ENCODE measurements at regions not wholly inside any gene's neighbourhood (a gene's known extent, or its start where the extent isn't known, plus 50 kb on each side); places are given as distances from the start of the nearest gene placed in this dataset.

DNA sequence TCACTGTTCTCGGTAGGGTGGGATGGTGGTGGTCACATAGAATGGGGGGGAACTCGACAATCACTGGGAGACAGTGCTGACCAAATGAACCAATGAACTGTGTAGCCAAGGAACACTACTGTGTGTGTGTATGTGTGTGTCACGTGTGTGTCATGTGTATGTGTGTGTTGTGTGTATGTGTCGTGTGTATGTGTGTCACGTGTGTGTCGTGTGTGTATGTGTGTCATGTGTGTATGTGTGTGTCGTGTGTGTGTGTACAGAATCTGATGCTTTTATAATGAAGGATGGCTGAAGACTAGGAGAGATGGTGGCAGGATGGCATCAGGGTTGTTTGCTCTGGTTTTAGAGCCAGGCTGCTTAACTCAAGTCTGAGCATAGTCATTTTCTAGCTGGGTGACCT, 99.1 kb upstream of the DUSP22 start:
- no peak overlapping the region for H3K9ac ChIP-seq (ENCODE audit: low read length)
- no peak overlapping the region for H3K27ac ChIP-seq (ENCODE audit: low read depth, low read length)
- no peaks in the 10 kb centered on the region for H3K36me3 ChIP-seq (ENCODE audit: insufficient read depth, low read length)
- no peaks in the 10 kb centered on the region for H3K9me3 ChIP-seq (ENCODE audit: low read length)
- no peaks in the 10 kb centered on the region for H3K27me3 ChIP-seq (ENCODE audit: control insufficient read depth in 1 of 2, insufficient read depth in 2 of 2, low read length in 2 of 2)
- H3K4me3 ChIP-seq (ENCODE audit: low read depth in 1 of 2, low read length in 2 of 2) = no peak overlapping the region
- peaks cover 13% of the 10 kb centered on the region for H3K4me1 ChIP-seq (ENCODE audit: insufficient read depth, low read length)

DNA sequence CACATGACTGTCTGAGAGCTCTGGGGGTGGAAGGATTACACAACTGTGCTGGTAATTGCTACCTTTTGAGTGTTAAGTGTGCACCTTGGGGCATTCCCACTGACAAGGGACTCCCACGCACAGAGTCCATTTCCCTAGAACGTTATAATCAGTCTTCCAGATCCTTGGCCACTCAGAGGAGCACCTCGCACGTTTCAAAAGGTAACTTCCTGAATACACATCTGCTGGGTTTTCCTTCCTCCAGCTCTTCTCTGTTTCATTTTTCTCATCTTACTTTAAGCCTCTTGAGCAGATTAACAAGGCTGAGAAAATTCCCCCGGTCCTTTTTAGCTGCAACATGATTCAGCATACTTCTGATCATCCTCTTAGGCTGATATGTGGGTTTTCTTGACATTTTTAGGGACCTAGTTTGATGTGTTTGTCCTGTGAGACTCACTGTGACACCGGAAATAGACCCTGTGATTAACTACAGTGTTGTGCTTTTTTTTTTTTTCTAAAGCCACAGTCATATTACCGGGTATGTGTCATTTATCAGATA, 98.4 kb upstream of the DUSP22 start:
- Histone ChIP-seq H3K27ac (ENCODE audit: low read depth, low read length) (no peak overlapping the region), H3K4me1 (ENCODE audit: insufficient read depth, low read length) (peaks cover 13% of the 10 kb centered on the region), H3K9ac (ENCODE audit: low read length) (no peak overlapping the region), H3K9me3 (ENCODE audit: low read length) (no peaks in the 10 kb centered on the region), H3K4me3 (ENCODE audit: low read depth in 1 of 2, low read length in 2 of 2) (no peak overlapping the region), H3K36me3 (ENCODE audit: insufficient read depth, low read length) (no peaks in the 10 kb centered on the region), H3K27me3 (ENCODE audit: control insufficient read depth in 1 of 2, insufficient read depth in 2 of 2, low read length in 2 of 2) (no peaks in the 10 kb centered on the region)

GRCh38 chr6:195861-196360, 96.4 kb upstream of the DUSP22 start:
- peaks cover 13% of the 10 kb centered on the region for H3K4me1 ChIP-seq (ENCODE audit: insufficient read depth, low read length)
- H3K36me3 ChIP-seq (ENCODE audit: insufficient read depth, low read length) = no peaks in the 10 kb centered on the region
- H3K4me3 ChIP-seq (ENCODE audit: low read depth in 1 of 2, low read length in 2 of 2) = no peak overlapping the region
- H3K9ac ChIP-seq (ENCODE audit: low read length) = no peak overlapping the region
- H3K9me3 ChIP-seq (ENCODE audit: low read length) = no peaks in the 10 kb centered on the region
- no peak overlapping the region for H3K27ac ChIP-seq (ENCODE audit: low read depth, low read length)
- H3K27me3 ChIP-seq (ENCODE audit: control insufficient read depth in 1 of 2, insufficient read depth in 2 of 2, low read length in 2 of 2) = no peaks in the 10 kb centered on the region

DNA sequence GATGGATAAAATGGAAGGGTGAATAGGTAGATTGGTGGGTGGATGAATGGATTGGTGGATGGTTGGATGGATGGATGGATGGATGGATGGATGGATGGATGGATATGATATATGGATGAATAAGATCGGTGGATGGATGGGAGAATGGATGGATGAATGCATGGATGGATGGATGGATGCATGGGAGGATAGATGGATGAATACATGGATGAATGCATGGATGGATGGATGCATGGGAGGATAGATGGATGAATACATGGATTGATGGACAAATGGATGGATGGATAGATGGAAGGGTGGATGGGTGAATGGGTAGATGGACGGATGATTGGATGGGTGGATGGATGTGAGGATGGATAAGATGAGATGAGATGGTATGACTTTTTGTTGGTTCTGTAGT, 95.7 kb upstream of the DUSP22 start:
- no peak overlapping the region for H3K4me3 ChIP-seq (ENCODE audit: low read depth in 1 of 2, low read length in 2 of 2)
- H3K27me3 ChIP-seq (ENCODE audit: control insufficient read depth in 1 of 2, insufficient read depth in 2 of 2, low read length in 2 of 2) = no peaks in the 10 kb centered on the region
- no peaks in the 10 kb centered on the region for H3K36me3 ChIP-seq (ENCODE audit: insufficient read depth, low read length)
- no peak overlapping the region for H3K27ac ChIP-seq (ENCODE audit: low read depth, low read length)
- no peak overlapping the region for H3K9ac ChIP-seq (ENCODE audit: low read length)
- peaks cover 13% of the 10 kb centered on the region for H3K4me1 ChIP-seq (ENCODE audit: insufficient read depth, low read length)
- no peaks in the 10 kb centered on the region for H3K9me3 ChIP-seq (ENCODE audit: low read length)

GRCh38 chr6:203661-204060, 88.6 kb upstream of the DUSP22 start:
- no peaks in the 10 kb centered on the region for H3K27me3 ChIP-seq (ENCODE audit: control insufficient read depth in 1 of 2, insufficient read depth in 2 of 2, low read length in 2 of 2)
- no peaks in the 10 kb centered on the region for H3K36me3 ChIP-seq (ENCODE audit: insufficient read depth, low read length)
- no peak overlapping the region for H3K9ac ChIP-seq (ENCODE audit: low read length)
- H3K4me1 ChIP-seq (ENCODE audit: insufficient read depth, low read length) = no peaks in the 10 kb centered on the region
- no peaks in the 10 kb centered on the region for H3K9me3 ChIP-seq (ENCODE audit: low read length)
- no peak overlapping the region for H3K27ac ChIP-seq (ENCODE audit: low read depth, low read length)
- H3K4me3 ChIP-seq (ENCODE audit: low read depth in 1 of 2, low read length in 2 of 2) = no peak overlapping the region

DNA sequence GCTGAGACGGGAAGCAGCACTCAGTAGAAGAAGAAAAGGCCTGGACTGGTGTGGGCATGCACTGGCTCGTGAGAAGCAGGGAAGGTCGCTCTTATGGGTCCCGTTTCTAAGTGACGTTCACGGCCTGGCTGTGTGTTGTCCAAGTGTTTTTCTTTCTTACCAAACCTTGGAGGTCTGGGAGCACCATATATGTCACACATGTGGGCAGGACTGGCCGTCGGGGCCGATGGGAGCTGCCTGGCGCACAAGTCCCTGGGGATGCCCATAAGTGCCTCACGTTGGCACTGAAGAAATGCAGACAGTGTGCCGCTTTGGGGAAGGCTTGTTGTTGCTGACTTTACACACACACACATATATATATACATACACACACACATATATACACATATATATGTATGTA, 86.0 kb upstream of the DUSP22 start:
- no peak overlapping the region for H3K9ac ChIP-seq (ENCODE audit: low read length)
- H3K36me3 ChIP-seq (ENCODE audit: insufficient read depth, low read length) = no peaks in the 10 kb centered on the region
- no peaks in the 10 kb centered on the region for H3K9me3 ChIP-seq (ENCODE audit: low read length)
- no peak overlapping the region for H3K4me3 ChIP-seq (ENCODE audit: low read depth in 1 of 2, low read length in 2 of 2)
- no peaks in the 10 kb centered on the region for H3K4me1 ChIP-seq (ENCODE audit: insufficient read depth, low read length)
- H3K27ac ChIP-seq (ENCODE audit: low read depth, low read length) = no peak overlapping the region
- H3K27me3 ChIP-seq (ENCODE audit: control insufficient read depth in 1 of 2, insufficient read depth in 2 of 2, low read length in 2 of 2) = peaks cover 0 to 7% of the 10 kb centered on the region in 2 donors

DNA sequence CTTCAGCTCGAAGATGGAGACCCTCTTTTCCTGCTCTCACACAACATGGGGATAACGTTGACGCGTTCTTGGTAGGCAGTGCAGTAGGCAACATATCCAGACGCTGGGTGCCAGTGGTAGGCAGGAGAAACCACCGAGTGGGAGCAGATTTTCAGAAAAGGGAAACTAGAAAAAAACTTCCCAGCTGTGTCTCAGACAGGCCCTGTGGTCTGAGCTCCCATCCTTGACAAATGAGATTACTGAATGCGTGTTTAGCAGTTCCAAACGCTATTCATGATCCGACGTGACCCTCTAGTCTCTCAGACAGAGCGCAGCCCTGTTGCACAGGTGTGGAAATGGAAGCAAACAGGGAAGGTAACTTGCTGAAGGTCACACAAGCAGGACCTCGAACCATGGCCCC, 83.9 kb upstream of the DUSP22 start:
- H3K36me3 ChIP-seq (ENCODE audit: insufficient read depth, low read length) = no peaks in the 10 kb centered on the region
- H3K4me3 ChIP-seq (ENCODE audit: low read depth in 1 of 2, low read length in 2 of 2) = no peak overlapping the region
- no peaks in the 10 kb centered on the region for H3K9me3 ChIP-seq (ENCODE audit: low read length)
- no peaks in the 10 kb centered on the region for H3K4me1 ChIP-seq (ENCODE audit: insufficient read depth, low read length)
- no peak overlapping the region for H3K27ac ChIP-seq (ENCODE audit: low read depth, low read length)
- no peak overlapping the region for H3K9ac ChIP-seq (ENCODE audit: low read length)
- peaks cover 0 to 7% of the 10 kb centered on the region in 2 donors for H3K27me3 ChIP-seq (ENCODE audit: control insufficient read depth in 1 of 2, insufficient read depth in 2 of 2, low read length in 2 of 2)

DNA sequence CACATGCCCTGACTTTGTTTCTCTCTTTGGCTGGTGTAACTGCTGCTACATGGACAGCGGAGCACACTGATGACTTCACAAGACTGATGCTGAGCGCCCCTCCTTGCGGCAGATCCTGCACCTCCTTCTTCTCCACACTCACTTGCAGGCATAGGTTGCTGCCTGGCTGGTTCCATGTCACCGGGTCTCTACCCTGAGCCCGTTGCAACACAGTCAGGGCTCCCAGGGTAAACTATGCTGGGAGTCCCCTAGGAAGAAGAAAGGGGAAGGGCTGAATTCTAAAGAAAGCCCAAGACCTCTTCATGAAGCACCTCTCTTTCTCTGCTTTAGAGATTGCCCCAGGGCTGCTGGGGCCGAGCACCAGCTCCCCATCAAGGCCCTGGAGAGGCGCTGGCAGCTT, 83.3 kb upstream of the DUSP22 start:
- Histone ChIP-seq H3K27me3 (ENCODE audit: control insufficient read depth in 1 of 2, insufficient read depth in 2 of 2, low read length in 2 of 2) (peaks cover 0 to 7% of the 10 kb centered on the region in 2 donors), H3K27ac (ENCODE audit: low read depth, low read length) (no peak overlapping the region), H3K4me3 (ENCODE audit: low read depth in 1 of 2, low read length in 2 of 2) (no peak overlapping the region), H3K9me3 (ENCODE audit: low read length) (no peaks in the 10 kb centered on the region), H3K4me1 (ENCODE audit: insufficient read depth, low read length) (no peaks in the 10 kb centered on the region), H3K9ac (ENCODE audit: low read length) (no peak overlapping the region), H3K36me3 (ENCODE audit: insufficient read depth, low read length) (no peaks in the 10 kb centered on the region)

DNA sequence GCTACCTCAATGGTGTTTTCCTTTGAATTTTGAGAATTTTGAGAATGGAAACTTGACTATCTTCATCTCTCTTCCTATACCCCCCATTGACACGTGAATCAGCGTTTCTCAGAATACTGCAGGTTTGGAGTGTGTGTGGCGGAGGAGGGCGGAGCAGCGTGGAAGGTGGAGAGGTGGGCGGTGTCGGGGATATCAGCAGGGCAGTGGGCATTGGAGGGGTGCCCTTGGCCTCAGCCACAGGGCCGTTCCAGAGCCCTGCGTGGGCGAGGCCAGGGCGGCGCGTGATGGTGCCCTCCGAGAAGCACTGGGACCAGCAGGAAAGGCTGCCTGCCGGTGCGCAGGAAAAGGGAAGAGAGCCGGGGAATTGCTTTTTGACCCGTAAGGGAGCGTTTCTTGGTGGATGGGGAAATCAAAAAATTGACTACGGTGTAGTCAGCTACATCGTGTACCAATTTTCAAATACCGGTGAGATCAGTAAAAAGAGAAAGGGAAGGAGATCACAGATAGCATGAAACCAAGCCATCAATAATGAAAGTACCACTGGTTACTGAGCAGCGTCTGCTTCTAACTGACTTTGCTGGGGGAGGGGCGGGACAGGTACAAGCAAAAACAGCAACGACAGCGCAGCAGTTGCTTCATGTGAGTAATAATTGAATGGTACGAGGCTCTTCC, 82.7 kb upstream of the DUSP22 start:
- Histone ChIP-seq H3K27me3 (ENCODE audit: control insufficient read depth in 1 of 2, insufficient read depth in 2 of 2, low read length in 2 of 2) (peaks cover 0 to 7% of the 10 kb centered on the region in 2 donors), H3K27ac (ENCODE audit: low read depth, low read length) (no peak overlapping the region), H3K4me3 (ENCODE audit: low read depth in 1 of 2, low read length in 2 of 2) (no peak overlapping the region), H3K9me3 (ENCODE audit: low read length) (no peaks in the 10 kb centered on the region), H3K9ac (ENCODE audit: low read length) (no peak overlapping the region), H3K4me1 (ENCODE audit: insufficient read depth, low read length) (no peaks in the 10 kb centered on the region), H3K36me3 (ENCODE audit: insufficient read depth, low read length) (no peaks in the 10 kb centered on the region)

- no peaks in the 10 kb centered on the region for H3K36me3 ChIP-seq (ENCODE audit: insufficient read depth, low read length)
Measured at GRCh38 chr6:210104-210456, 82.2 kb upstream of the DUSP22 start.

DNA sequence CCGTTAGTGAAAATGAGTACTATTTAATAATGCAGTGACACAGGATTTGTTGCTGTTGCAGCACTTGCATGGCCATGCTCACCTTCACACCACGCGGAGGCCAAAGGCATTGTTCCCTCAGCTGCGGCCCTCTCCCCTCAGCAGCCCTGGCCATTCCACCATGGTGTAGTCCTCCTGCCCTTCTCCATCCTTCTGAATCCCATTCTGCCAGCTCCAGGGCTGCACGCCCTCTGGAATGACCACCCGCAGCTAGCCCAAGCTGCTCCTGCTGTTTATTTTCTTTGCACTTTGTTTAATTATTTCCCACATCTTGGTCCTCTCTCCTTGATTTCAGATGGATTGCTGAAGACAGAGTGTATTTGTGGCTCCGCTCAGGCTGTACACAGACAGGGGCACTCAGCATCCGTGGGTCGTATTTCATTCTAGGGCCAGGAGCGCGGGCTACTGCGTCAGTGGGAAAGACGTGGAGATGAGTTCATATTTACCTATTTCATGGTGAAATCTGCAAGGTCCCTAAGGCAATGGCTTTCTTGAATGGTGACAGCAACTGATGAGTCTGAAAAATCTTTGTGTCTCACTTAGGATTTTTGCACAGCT, 81.4 kb upstream of the DUSP22 start:
- Histone ChIP-seq H3K27ac (ENCODE audit: low read depth, low read length) (no peak overlapping the region), H3K4me3 (ENCODE audit: low read depth in 1 of 2, low read length in 2 of 2) (no peak overlapping the region), H3K27me3 (ENCODE audit: control insufficient read depth in 1 of 2, insufficient read depth in 2 of 2, low read length in 2 of 2) (peaks cover 0 to 7% of the 10 kb centered on the region in 2 donors), H3K36me3 (ENCODE audit: insufficient read depth, low read length) (no peaks in the 10 kb centered on the region), H3K4me1 (ENCODE audit: insufficient read depth, low read length) (no peaks in the 10 kb centered on the region), H3K9me3 (ENCODE audit: low read length) (no peaks in the 10 kb centered on the region), H3K9ac (ENCODE audit: low read length) (no peak overlapping the region)

More at GRCh38 chr6:210104-210456, 82.2 kb upstream of the DUSP22 start:
- Histone ChIP-seq H3K9me3 (ENCODE audit: low read length) (no peaks in the 10 kb centered on the region), H3K27ac (ENCODE audit: low read depth, low read length) (no peak overlapping the region), H3K27me3 (ENCODE audit: control insufficient read depth in 1 of 2, insufficient read depth in 2 of 2, low read length in 2 of 2) (peaks cover 0 to 7% of the 10 kb centered on the region in 2 donors), H3K9ac (ENCODE audit: low read length) (no peak overlapping the region), H3K4me3 (ENCODE audit: low read depth in 1 of 2, low read length in 2 of 2) (no peak overlapping the region), H3K4me1 (ENCODE audit: insufficient read depth, low read length) (no peaks in the 10 kb centered on the region)
